Stomach (tissue), 4 donors: ENCODE measurements at regions not wholly inside any gene's neighbourhood (a gene's known extent, or its start where the extent isn't known, plus 50 kb on each side); places are given as distances from the start of the nearest gene placed in this dataset.

Source experiments
- EP300 ChIP-seq: sonication (generic); formaldehyde crosslinking; IDR thresholded peaks from one replicate; pipeline ENCODE4 v1.6.1; 2017; ENCODE audit warnings: antibody characterized with exemption
- TF ChIP-seq, protein P1 (sequence below), 7 experiments: fragments of 450-650 bp in 4 of 7; fragments of 200-600 bp in 3 of 7; sonication (generic) in 3 of 7; IDR thresholded peaks; one replicate each; pipeline ENCODE4 v1.5.1; 2016 to 2019; ENCODE audit warnings: antibody characterized with exemption in 7 of 7, control low read depth in 2 of 7, mild to moderate bottlenecking in 1 of 7

DNA sequence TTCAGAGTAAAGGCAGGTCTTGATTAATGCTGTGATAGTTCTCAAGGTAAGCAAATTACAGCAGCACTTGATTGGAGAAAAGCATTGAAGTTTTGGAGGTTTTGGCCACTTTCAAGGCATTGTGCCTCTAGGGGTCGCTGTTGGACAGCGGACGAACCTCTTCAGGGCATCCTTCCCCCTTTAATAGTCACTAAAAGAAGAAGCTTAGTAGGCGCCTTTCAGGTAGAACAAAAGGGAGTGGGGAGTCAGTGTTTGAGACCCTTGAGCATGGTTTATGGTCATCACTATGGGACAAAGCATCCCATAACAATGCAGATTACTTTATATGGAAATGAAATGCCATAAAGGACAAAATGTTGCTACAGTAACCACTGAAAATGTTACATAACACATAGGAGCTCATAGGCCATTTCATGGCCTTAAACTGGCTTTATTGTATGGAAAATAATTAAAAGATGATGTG lies 199.5 kb upstream of the DCN start:
- TF ChIP-seq, protein P1, sequence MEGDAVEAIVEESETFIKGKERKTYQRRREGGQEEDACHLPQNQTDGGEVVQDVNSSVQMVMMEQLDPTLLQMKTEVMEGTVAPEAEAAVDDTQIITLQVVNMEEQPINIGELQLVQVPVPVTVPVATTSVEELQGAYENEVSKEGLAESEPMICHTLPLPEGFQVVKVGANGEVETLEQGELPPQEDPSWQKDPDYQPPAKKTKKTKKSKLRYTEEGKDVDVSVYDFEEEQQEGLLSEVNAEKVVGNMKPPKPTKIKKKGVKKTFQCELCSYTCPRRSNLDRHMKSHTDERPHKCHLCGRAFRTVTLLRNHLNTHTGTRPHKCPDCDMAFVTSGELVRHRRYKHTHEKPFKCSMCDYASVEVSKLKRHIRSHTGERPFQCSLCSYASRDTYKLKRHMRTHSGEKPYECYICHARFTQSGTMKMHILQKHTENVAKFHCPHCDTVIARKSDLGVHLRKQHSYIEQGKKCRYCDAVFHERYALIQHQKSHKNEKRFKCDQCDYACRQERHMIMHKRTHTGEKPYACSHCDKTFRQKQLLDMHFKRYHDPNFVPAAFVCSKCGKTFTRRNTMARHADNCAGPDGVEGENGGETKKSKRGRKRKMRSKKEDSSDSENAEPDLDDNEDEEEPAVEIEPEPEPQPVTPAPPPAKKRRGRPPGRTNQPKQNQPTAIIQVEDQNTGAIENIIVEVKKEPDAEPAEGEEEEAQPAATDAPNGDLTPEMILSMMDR (IDR thresholded peaks at IDR 0.05): peak in 5 of 7 experiments; percentile 64 to 84 (median 76)
- TF ChIP-seq EP300: no peak
